ENCODE measurements at regions not wholly inside any gene's neighbourhood (a gene's known extent, or its start where the extent isn't known, plus 50 kb on each side); places are given as distances from the start of the nearest gene placed in this dataset.
A peak's percentile ranks its signal among the peaks of the same experiment; 100 is the strongest.

DNA sequence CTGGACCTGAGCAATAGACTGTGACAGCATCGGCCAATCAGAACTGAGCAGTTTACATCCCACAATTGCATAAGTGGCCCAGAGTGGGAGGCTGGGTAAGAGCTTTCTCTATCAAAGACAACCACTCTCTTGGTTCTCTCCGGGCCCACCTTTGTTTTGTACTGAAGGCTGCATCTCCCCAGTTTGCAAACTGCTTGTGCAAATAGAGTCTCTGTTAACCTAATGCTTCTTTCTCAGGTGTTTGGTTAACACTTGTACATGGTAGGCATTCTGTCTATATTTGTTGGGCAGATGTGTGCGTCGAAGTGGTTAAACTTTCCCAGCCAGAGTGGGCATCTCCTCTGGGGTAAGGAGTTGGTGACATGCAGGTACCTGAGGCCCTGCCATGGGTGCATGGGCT, 177.1 kb downstream of the CDH26 start:
- no peaks in the 10 kb centered on the region for H3K9me3 Mint-ChIP-seq
- Histone ChIP-seq H3K4me2 (no peak overlapping the region), H3K27ac (no peak overlapping the region), H3F3A (ENCODE audit: low read depth) (no peaks in the 10 kb centered on the region), H2AFZ (replicated peaks) (no peak overlapping the region), H3K4me3 (no peak overlapping the region), H3K4me1 (no peaks in the 10 kb centered on the region), H3K36me3 (no peaks in the 10 kb centered on the region), H3K9me3 (ENCODE audit: low read depth) (no peaks in the 10 kb centered on the region), H3K9ac (no peak overlapping the region), H3K79me2 (ENCODE audit: low read depth) (no peaks in the 10 kb centered on the region), H3K27me3 (no peaks in the 10 kb centered on the region), H4K20me1 (ENCODE audit: low read depth) (no peaks in the 10 kb centered on the region)
- TF ChIP-seq, protein P1, sequence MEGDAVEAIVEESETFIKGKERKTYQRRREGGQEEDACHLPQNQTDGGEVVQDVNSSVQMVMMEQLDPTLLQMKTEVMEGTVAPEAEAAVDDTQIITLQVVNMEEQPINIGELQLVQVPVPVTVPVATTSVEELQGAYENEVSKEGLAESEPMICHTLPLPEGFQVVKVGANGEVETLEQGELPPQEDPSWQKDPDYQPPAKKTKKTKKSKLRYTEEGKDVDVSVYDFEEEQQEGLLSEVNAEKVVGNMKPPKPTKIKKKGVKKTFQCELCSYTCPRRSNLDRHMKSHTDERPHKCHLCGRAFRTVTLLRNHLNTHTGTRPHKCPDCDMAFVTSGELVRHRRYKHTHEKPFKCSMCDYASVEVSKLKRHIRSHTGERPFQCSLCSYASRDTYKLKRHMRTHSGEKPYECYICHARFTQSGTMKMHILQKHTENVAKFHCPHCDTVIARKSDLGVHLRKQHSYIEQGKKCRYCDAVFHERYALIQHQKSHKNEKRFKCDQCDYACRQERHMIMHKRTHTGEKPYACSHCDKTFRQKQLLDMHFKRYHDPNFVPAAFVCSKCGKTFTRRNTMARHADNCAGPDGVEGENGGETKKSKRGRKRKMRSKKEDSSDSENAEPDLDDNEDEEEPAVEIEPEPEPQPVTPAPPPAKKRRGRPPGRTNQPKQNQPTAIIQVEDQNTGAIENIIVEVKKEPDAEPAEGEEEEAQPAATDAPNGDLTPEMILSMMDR (IDR thresholded peaks at IDR 0.05) = no peak
- no peak for TF ChIP-seq EZH2phosphoT487 (IDR thresholded peaks at IDR 0.05)
- TF ChIP-seq EZH2 (IDR thresholded peaks at IDR 0.05) = no peak
- DNase-seq (ENCODE audit: low spot score) = no peak
- no peak overlapping the region for H3K27ac Mint-ChIP-seq
- no peak overlapping the region for H3K4me3 Mint-ChIP-seq
- H3K4me1 Mint-ChIP-seq = peaks cover 23% of the 10 kb centered on the region
- H3K36me3 Mint-ChIP-seq = no peaks in the 10 kb centered on the region
- no peaks in the 10 kb centered on the region for H3K27me3 Mint-ChIP-seq (ENCODE audit: insufficient read depth, low read depth)

DNA sequence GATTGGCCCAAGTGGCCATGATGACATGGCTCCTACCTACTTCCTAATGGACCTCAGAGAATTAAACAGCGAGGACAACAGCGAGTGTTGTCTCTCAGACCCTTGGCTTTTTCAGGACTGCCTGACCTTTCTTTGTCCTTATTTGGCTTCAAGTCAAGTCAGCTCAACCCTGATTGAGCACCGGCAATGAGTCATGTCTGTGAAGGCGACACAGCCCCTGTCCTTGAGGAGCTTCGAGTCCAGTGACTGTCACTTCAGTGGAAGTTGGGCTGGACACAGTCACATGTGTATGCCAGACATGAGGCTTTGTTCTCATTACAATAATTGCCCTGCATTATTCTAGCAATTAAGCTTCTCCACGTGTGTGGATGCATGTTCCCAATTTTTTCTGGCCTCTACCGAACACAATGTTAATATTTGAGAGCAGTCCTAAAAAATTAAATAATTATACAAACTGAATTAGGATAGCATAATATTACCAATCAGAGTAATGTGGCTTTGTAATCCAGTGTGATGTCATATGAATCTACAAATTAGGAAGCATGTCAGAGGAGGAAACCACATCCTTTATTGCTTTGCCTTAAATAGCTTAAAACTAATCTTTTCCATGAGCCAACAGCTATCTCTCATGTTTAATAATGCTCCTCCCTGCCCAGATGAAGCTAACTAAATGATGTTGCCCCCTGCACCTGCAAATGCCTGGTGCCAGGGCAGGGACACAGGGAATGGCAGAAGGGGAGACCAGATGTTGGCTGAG, 178.6 kb downstream of the CDH26 start:
- H3K9ac ChIP-seq = no peak overlapping the region
- H2AFZ ChIP-seq (replicated peaks) = no peak overlapping the region
- Mint-ChIP-seq H3K27ac (no peak overlapping the region), H3K4me1 (peaks cover 19% of the 10 kb centered on the region), H3K9me3 (no peaks in the 10 kb centered on the region), H3K27me3 (ENCODE audit: insufficient read depth, low read depth) (no peaks in the 10 kb centered on the region), H3K4me3 (no peak overlapping the region), H3K36me3 (no peaks in the 10 kb centered on the region)
- no peak for TF ChIP-seq EZH2phosphoT487 (IDR thresholded peaks at IDR 0.05)
- no peak for TF ChIP-seq EZH2 (IDR thresholded peaks at IDR 0.05)
- TF ChIP-seq, protein P1 (IDR thresholded peaks at IDR 0.05) = no peak
- H3K79me2 ChIP-seq (ENCODE audit: low read depth) = no peaks in the 10 kb centered on the region
- no peak for DNase-seq (ENCODE audit: low spot score)
- H3K27ac ChIP-seq = no peak overlapping the region
- no peaks in the 10 kb centered on the region for H3F3A ChIP-seq (ENCODE audit: low read depth)
- no peak overlapping the region for H3K4me2 ChIP-seq
- no peaks in the 10 kb centered on the region for H3K4me1 ChIP-seq
- H3K36me3 ChIP-seq = no peaks in the 10 kb centered on the region
- H3K4me3 ChIP-seq = no peak overlapping the region
- H3K9me3 ChIP-seq (ENCODE audit: low read depth) = no peaks in the 10 kb centered on the region
- no peaks in the 10 kb centered on the region for H4K20me1 ChIP-seq (ENCODE audit: low read depth)
- no peaks in the 10 kb centered on the region for H3K27me3 ChIP-seq

DNA sequence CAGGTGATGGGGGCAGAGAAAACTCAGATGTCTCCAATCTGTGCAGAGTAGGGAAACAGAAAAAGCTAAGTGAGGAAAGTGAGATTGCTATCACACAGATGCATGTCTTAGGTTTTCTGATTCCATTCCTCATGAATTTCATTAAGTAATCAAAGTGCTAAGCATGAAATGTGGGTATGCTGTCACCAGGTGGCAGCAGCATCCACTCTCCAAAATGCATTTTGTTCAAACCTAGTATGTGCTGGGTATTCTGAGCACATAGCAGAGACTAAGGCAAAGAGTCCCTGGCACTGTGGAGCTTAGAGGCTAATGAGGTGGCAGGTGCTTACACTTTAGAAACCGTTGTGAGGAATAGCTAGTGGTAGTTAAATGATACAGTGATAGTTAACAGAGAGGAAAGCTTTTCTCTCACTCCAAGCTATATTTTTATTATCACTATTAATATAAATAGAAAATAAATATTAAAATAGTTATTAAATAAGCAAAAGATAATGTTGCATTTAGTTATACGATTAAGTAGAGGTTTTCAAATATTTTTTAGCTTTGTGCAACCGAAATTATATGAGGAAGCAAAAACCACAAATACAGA, 179.5 kb downstream of the CDH26 start:
- TF ChIP-seq EZH2 (IDR thresholded peaks at IDR 0.05) (no peak), EZH2phosphoT487 (IDR thresholded peaks at IDR 0.05) (no peak)
- TF ChIP-seq, protein P1 (IDR thresholded peaks at IDR 0.05) = peak; percentile 68
- Histone ChIP-seq H2AFZ (replicated peaks) (no peak overlapping the region), H3K36me3 (no peaks in the 10 kb centered on the region), H3K4me2 (no peak overlapping the region), H3K27ac (no peak overlapping the region), H4K20me1 (ENCODE audit: low read depth) (no peaks in the 10 kb centered on the region), H3F3A (ENCODE audit: low read depth) (no peaks in the 10 kb centered on the region), H3K9me3 (ENCODE audit: low read depth) (no peaks in the 10 kb centered on the region), H3K27me3 (no peaks in the 10 kb centered on the region), H3K79me2 (ENCODE audit: low read depth) (no peaks in the 10 kb centered on the region), H3K9ac (no peak overlapping the region), H3K4me3 (no peak overlapping the region), H3K4me1 (no peaks in the 10 kb centered on the region)
- Mint-ChIP-seq H3K9me3 (no peaks in the 10 kb centered on the region), H3K36me3 (no peaks in the 10 kb centered on the region), H3K4me1 (peaks cover 19% of the 10 kb centered on the region), H3K27ac (no peak overlapping the region), H3K4me3 (no peak overlapping the region), H3K27me3 (ENCODE audit: insufficient read depth, low read depth) (no peaks in the 10 kb centered on the region)
- DNase-seq (ENCODE audit: low spot score) = peak; percentile 46
